HG03066 (cell line): ENCODE measurements at regions not wholly inside any gene's neighbourhood (a gene's known extent, or its start where the extent isn't known, plus 50 kb on each side); places are given as distances from the start of the nearest gene placed in this dataset.

Experiments used
- ATAC-seq: cut with Tn5 transposase; IDR thresholded peaks from one replicate; pipeline ENCODE4 v1.9.1; 2021; ENCODE audit warnings: low read depth; ENCODE audit not compliant: unreplicated experiment

GRCh38 chr6:103995571-103995970 is 864.1 kb downstream of the HACE1 start:
- no peak for ATAC-seq

DNA sequence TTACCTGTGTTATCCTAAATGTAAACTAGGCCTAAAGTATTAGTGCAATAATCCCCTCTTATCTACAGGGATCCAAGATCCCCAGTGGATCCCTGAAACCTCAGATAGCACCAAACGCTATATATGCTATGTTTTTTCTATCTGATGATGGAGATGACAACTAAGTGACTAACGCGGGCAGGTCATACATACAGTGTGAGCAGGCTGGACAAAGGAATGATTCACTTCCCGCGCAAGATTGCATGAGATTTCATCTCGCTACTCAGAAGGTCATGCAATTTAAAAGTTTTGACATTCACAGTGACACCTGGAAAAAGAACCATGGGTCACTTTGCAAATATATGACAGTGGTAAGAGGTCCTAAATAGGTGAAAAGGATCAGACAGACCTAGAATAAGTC is 875.9 kb downstream of the HACE1 start:
- ATAC-seq = no peak

DNA sequence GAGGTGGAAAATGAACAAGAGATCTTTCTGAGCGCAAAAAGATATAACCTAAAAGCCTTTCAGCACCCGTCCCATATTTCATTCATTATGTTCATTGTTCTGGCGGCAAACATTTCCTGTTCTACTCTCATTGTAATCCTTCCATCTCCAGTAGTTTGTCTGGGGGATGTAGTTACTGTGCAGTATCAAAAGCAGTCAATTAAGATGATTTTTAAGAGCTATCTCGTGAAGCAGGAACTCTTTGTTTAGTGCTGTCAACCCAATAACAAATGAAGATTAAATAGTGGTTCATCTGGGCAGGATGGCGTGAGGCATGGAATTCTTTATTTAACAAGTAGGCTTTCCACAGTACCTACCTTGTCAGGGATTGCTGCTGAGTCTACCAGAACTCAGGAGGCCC is 876.7 kb downstream of the HACE1 start:
- ATAC-seq = no peak

DNA sequence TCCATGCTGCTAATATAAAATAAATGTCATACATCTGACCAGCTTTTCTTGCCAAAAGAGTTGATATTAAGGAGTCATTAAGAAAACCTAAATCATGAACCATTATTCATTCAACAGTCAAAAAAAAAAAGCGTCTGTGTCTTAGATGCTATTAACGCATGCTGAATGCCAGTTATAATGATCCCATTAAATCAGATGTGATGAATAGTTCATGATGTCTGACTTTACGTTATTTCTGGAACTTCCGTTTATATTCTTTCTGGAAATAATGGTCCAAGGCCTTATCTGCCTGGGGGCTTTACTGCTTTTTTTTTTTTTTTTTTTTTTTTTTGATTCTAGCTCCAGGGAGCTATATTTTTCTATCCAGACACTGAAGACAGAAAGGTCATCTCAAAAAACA is 877.1 kb downstream of the HACE1 start:
- no peak for ATAC-seq

DNA sequence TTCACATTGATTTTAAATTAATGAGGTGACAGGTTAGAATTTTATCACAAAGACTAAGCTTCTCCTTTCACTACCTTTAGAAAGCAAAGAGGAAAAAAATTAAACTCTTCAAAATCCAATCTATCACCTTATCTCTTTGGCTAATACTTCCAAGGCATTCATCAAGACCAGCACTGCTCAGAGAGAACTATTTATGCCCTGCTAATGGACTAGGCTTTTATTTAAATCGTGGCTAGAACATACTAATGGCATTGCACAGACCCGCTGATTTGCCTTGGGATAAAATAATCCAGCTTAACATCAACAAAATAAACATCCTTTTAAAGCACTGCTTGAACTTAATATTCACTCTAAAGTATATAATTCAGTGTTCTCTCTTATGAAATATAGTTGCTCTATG is 880.4 kb downstream of the HACE1 start:
- no peak for ATAC-seq

DNA sequence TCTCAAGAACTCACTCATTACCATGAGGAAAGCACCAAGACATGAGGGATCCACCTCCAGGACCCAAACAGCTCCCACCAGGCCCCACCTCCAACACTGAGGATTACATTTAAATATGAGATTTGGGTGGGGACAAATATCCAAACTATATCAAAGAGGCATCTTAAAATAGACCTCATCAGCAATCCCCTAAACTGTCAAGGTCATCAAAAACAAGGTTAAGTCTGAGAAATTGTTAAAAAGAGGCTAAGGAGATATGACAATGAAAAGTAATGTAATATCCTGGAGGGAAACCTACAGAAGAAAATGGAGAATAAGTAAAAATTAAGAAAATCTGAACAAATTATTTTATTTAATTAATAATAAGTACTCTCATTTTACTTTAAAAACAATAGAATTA is 922.3 kb downstream of the HACE1 start:
- ATAC-seq = no peak

GRCh38 chr6:103925317-103925716 is 934.4 kb downstream of the HACE1 start:
- ATAC-seq = no peak

- no peak for ATAC-seq
Measured at GRCh38 chr6:103910018-103910417, 949.7 kb downstream of the HACE1 start.

DNA sequence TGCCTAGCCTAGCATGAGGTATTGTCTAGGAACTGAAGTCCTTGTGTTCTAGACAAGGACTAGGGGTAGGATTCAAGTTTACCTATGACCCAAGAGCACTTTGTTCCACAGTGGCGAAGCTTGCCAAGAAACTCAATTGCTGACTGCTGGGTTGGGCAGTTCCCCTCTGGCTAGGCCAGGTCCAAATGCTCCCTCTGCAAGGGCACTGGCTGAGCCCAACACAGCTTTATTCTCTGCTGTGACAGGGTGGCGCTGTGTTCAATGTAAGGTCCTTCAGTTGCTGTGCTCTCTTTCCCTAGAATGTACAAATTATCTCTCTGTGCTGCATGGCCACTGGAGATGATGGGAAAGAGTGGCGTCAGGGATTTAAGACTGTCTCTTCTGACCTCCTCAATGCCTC is 950.8 kb downstream of the HACE1 start:
- ATAC-seq = no peak

GRCh38 chr6:103895136-103895535 is 964.6 kb downstream of the HACE1 start:
- no peak for ATAC-seq

DNA sequence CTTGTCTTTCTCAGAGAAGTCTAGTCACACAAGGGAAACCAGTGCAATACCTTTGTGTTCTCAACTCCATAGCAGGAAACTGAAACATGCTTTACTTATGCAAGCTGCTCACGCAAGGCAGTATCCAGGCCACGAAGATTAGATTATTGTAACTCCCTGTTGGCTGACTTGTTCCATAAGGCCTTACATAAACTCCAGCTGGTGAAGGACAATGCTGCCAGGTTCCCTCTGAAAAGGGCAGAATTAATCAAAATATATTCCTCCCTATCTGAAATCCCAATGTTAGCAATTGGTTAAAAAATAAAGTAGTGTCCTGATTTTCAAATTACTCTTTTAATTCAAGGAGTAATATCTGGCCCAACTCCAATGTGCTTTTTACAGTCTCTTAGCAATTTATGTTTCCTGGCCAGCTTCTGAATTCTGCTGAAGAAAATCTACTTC is 966.6 kb downstream of the HACE1 start:
- ATAC-seq = no peak

- no peak for ATAC-seq
Measured at GRCh38 chr6:103886951-103887350, 972.8 kb downstream of the HACE1 start.

DNA sequence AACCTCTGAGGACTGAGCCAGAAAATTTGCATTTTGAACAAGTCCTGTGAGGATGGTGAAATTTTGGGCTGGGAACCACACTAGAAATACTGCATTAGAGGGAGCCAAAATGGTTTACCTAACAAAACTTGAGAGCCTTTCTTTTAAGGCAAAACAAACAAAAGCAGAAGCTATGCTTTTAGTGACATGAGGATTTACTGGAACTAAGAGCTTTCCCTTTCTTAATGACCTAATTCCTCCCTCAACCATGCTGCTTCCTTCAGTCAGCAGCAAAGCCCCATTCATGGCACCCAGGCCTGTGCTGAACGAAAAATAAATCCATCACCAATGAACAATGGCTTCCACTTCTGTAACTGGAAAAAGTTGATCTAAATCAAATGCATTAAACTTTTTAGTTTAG is 974.3 kb downstream of the HACE1 start:
- ATAC-seq = no peak

GRCh38 chr6:103879800-103880199 is 979.9 kb downstream of the HACE1 start:
- ATAC-seq = no peak

DNA sequence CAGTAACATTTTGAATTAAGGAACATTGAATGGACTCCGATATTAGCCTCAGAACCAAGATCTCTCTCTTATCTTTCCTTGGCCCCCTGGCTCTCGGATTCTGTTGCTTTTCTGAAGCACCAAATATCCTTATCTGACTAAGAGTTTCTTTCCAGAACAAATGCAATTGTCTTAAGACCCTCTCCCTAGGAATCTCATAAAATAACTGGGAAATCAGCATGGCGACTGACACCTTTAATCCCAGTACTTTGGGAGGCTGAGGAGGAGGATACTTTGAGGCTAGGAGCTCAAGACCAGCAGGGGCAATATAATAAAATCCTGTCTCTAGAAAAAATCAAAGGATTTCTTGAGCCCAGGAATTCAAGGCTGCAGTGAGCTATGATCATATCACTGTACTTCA is 984.5 kb downstream of the HACE1 start:
- no peak for ATAC-seq

GRCh38 chr6:103874575-103874974 is 985.1 kb downstream of the HACE1 start:
- ATAC-seq = no peak

GRCh38 chr6:103872678-103873077 is 987.0 kb downstream of the HACE1 start:
- ATAC-seq = no peak

DNA sequence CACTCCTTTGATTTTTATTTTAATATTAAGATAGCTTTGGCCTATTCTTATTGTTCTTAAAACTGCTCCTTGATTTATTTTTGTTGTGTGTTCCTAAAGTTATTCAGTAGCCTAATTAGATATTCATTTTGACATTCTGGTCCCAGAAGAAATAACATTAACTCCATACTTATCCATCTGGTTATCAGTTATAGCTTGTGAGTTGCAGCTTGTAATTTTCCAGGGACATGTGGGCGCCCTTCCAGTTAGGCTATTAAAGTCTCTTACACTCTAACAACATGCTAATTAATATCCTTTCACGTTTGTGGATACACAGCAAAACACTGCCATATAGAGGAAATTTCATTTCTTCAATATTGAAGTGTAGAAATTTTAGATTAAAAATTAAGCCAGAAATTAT is 987.5 kb downstream of the HACE1 start:
- ATAC-seq = no peak

DNA sequence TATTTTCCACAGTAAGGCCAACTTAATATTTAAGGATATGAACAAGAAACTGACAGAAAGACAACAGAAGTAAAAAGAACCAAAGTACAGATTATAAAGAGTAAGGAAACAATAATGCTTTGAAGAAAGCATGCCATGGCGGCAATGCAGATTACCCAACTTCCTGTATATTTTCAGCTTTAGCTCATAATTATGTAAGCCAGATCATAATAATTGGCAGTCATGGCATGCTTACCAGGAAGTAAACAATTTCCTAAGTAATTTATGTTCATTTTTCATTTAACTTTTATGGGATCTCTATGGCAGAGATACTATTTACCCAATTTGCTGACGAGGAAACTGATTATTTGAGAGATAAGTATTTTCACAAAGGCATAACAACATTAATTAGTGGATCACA is 988.7 kb downstream of the HACE1 start:
- no peak for ATAC-seq

DNA sequence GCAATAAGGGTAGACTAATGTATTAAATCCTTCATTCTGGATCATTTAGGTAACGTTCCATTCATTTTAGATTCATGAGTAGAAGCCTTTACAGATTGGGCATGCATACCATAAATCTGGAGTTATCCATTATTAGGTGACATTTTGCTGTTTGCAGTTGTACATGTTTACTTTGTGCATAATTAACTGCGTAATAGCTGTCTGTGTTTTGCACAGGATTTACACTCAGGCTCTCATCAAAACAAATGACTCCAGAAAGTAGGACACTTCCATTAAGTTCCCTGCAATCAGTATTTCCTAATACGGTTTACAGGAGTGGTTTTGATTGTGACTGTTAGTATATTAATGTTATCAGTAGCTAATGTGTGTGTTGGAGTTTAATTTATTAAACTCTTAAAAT is 997.4 kb downstream of the HACE1 start:
- no peak for ATAC-seq

GRCh38 chr6:103858003-103858402 is 1001.7 kb downstream of the HACE1 start:
- ATAC-seq = no peak

DNA sequence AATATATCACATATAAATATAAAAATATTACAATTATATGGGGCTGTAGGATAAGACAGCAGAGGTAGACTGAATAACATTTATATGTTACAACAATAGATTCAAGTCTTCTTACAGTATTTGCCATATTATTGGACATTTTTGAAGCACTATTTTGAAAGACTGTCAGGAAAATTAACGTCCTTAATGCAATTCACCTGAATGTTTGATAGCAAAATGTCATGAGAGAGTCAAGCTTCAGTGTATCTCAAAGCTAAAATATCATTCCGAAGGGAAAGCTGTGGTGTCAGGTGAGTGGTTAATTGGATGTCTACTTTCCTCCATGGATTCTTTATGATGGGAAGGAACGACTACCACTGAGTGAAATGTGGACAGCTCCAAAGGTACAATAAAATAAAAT is 1004.0 kb downstream of the HACE1 start:
- no peak for ATAC-seq

GRCh38 chr6:103854059-103854458 is 1005.7 kb downstream of the HACE1 start:
- no peak for ATAC-seq

DNA sequence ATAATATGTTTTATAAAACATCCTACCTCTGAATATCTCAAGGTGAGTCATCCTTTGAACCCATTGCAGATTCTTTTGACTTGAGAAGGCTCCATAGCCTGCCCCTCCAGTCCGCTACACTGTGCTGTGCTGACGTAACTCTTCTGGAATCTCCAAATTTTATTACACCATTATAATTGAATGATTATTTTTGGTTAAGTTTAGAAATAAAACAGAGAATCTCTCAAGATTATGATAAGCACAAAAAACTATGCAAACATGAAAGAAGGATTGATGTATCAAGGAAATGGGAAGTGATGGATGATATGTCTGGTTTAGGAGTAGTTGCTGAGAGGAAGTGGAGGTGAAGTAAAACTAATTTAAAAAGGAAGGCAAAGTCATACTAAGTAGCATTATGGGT is 1021.3 kb downstream of the HACE1 start:
- ATAC-seq = no peak
